SK-N-MC (cell line): ENCODE measurements at regions not wholly inside any gene's neighbourhood (a gene's known extent, or its start where the extent isn't known, plus 50 kb on each side); places are given as distances from the start of the nearest gene placed in this dataset.
"Not testable (repeated sequence)": the region's sequence is repeated elsewhere in the genome, so short reads cannot be mapped to it uniquely, and the experiment has no call there.

Experiments
- DNase-seq: peaks from one replicate; pipeline ENCODE4 v3.0.0-alpha.2; 2011; ENCODE audit warnings: low read depth, low spot score
- H3K27ac ChIP-seq: fragments of 200-600 bp; sonication (generic); 2 replicates; pipeline ENCODE4 v1.5.1; 2016; ENCODE audit warnings: mixed run types
- H3K36me3 ChIP-seq: fragments of 200-600 bp; sonication (generic); 2 replicates; pipeline ENCODE4 v1.6.1; 2017; ENCODE audit warnings: antibody characterized with exemption, low read length, mixed read lengths; ENCODE audit not compliant: insufficient read depth
- H3K4me3 ChIP-seq: fragments of 200-600 bp; sonication (generic); 2 replicates; pipeline ENCODE4 v1.5.1; 2016
- H3K9ac ChIP-seq: fragments of 200-600 bp; sonication (generic); 2 replicates; pipeline ENCODE4 v1.8.0; 2017; ENCODE audit warnings: mixed run types, mixed read lengths; ENCODE audit not compliant: insufficient read length
- H3K9me3 ChIP-seq: fragments of 200-600 bp; sonication (generic); 2 replicates; pipeline ENCODE4 v1.6.1; 2017; ENCODE audit warnings: low read depth, mild to moderate bottlenecking, antibody characterized with exemption, low read length, moderate library complexity, mixed read lengths
- EZH2 ChIP-seq: fragments of 200-600 bp; sonication (generic); IDR thresholded peaks from one replicate; pipeline ENCODE4 v1.6.1; 2017; ENCODE audit warnings: antibody characterized with exemption
- FOXP2 ChIP-seq: optimal IDR thresholded peaks from 2 replicates; pipeline ENCODE3; 2011; ENCODE audit warnings: mild to moderate bottlenecking, moderate library complexity; ENCODE audit not compliant: insufficient read depth; ENCODE audit errors: extremely low read length, control extremely low read depth
- POLR2AphosphoS5 ChIP-seq: IDR thresholded peaks from 2 replicates; pipeline ENCODE4 v1.6.1; 2012; ENCODE audit warnings: mild to moderate bottlenecking, low read depth, low read length, borderline replicate concordance

- not testable (repeated sequence) for H3K4me3 ChIP-seq, H3K9me3 ChIP-seq, H3K36me3 ChIP-seq, DNase-seq, H3K27ac ChIP-seq, H3K9ac ChIP-seq
Observed at GRCh38 chr5:21336478-21336877, 1348.5 kb upstream of the CDH18 start.

GRCh38 chr5:21315376-21315775 is 1327.4 kb upstream of the CDH18 start:
- H3K9me3 ChIP-seq, H3K4me3 ChIP-seq, H3K36me3 ChIP-seq, H3K27ac ChIP-seq, DNase-seq, H3K9ac ChIP-seq: not testable (repeated sequence)

GRCh38 chr5:21301205-21301604 is 1313.2 kb upstream of the CDH18 start:
- H3K4me3 ChIP-seq, H3K9me3 ChIP-seq, H3K27ac ChIP-seq, DNase-seq, H3K9ac ChIP-seq, H3K36me3 ChIP-seq: not testable (repeated sequence)

- not testable (repeated sequence) for H3K9me3 ChIP-seq, H3K9ac ChIP-seq, H3K36me3 ChIP-seq, H3K27ac ChIP-seq, H3K4me3 ChIP-seq, DNase-seq
Observed at GRCh38 chr5:21274361-21274760, 1286.4 kb upstream of the CDH18 start.

GRCh38 chr5:21263361-21263760 is 1275.4 kb upstream of the CDH18 start:
- TF ChIP-seq EZH2: no peak
- no peak for TF ChIP-seq FOXP2
- Histone ChIP-seq H3K9ac (no peak overlapping the region), H3K27ac (no peak overlapping the region), H3K9me3 (no peaks in the 10 kb centered on the region), H3K36me3 (no peaks in the 10 kb centered on the region), H3K4me3 (no peak overlapping the region)
- no peak for DNase-seq

GRCh38 chr5:21254161-21254560 is 1266.2 kb upstream of the CDH18 start:
- Histone ChIP-seq H3K9me3 (no peaks in the 10 kb centered on the region), H3K36me3 (no peaks in the 10 kb centered on the region), H3K27ac (no peak overlapping the region), H3K9ac (no peak overlapping the region), H3K4me3 (no peak overlapping the region)
- DNase-seq: no peak
- TF ChIP-seq FOXP2 (no peak), EZH2 (no peak), POLR2AphosphoS5 (no peak)

GRCh38 chr5:21244982-21245381 is 1257.0 kb upstream of the CDH18 start:
- TF ChIP-seq FOXP2 (no peak), EZH2 (no peak), POLR2AphosphoS5 (no peak)
- H3K4me3 ChIP-seq: no peak overlapping the region
- DNase-seq: no peak

DNA sequence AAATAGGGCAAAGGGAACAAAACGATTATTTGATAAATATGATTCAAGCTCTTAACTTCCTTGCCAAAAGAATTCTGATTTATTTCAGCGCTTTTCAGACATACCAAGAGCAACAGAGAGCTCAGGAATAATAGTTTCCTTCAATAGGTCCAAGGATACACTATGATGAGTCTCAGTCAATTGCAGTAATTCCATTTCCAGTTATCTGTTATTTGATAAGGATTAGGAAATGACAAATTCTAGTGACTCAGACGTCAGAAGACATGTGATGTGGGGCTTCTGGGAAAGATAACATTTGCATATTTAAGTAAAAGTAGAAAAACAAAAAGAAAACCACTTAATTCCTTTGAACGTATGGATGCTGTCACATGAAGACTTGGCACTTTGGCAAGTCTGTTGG is 1250.8 kb upstream of the CDH18 start:
- Histone ChIP-seq H3K4me3 (no peak overlapping the region), H3K36me3 (no peaks in the 10 kb centered on the region), H3K27ac (no peak overlapping the region), H3K9me3 (no peaks in the 10 kb centered on the region), H3K9ac (no peak overlapping the region)
- TF ChIP-seq EZH2: no peak
- no peak for TF ChIP-seq POLR2AphosphoS5
- TF ChIP-seq FOXP2: no peak
- DNase-seq: no peak

More at GRCh38 chr5:21244982-21245381, 1257.0 kb upstream of the CDH18 start:
- H3K36me3 ChIP-seq: no peaks in the 10 kb centered on the region
- H3K27ac ChIP-seq: no peak overlapping the region
- no peaks in the 10 kb centered on the region for H3K9me3 ChIP-seq
- H3K9ac ChIP-seq: no peak overlapping the region

GRCh38 chr5:21237461-21237860 is 1249.5 kb upstream of the CDH18 start:
- H3K27ac ChIP-seq: peak overlapping the region; percentile 75
- peak overlapping the region; percentile 56 for H3K9ac ChIP-seq
- no peaks in the 10 kb centered on the region for H3K9me3 ChIP-seq
- no peak for DNase-seq
- no peaks in the 10 kb centered on the region for H3K36me3 ChIP-seq
- H3K4me3 ChIP-seq: no peak overlapping the region
- no peak for TF ChIP-seq FOXP2
- no peak for TF ChIP-seq POLR2AphosphoS5
- no peak for TF ChIP-seq EZH2

DNA sequence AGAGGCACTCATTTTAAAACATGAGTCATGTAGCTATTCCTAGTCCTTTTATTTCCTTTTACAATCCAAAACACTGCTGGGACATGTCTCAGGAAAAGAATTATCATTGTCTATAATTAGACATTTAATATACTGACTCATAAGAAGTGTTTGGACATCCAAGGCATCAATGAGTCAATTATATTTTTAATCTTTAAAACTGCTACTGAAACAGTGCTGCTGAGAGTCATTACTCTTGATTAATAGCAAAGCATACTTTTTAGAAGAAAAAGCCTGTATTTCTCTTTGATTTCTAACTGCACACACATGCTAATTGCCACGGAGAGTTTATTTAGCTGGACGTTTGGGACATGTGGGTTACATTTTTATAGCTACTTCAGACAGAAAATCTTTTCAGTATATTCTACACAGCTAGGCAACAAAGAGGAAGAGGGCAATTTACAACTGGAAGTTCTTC is 1249.0 kb upstream of the CDH18 start:
- H3K27ac ChIP-seq: peak overlapping the region; percentile 75
- DNase-seq: no peak
- TF ChIP-seq EZH2 (no peak), POLR2AphosphoS5 (no peak), FOXP2 (no peak)

More for the DNA sequence above, 1249.0 kb upstream of the CDH18 start:
- no peaks in the 10 kb centered on the region for H3K9me3 ChIP-seq
- H3K36me3 ChIP-seq: no peaks in the 10 kb centered on the region
- H3K4me3 ChIP-seq: no peak overlapping the region
- peak overlapping the region; percentile 56 for H3K9ac ChIP-seq
